Lower leg skin (tissue), 4 donors: ENCODE measurements at regions not wholly inside any gene's neighbourhood (a gene's known extent, or its start where the extent isn't known, plus 50 kb on each side); places are given as distances from the start of the nearest gene placed in this dataset.

Experiments used
- DNase-seq, 2 donors: peaks; one replicate each; pipeline ENCODE4 v3.0.0-alpha.2; 2019; ENCODE audit warnings: low spot score in 2 of 2
- H3K4me3 ChIP-seq: fragments of 200-600 bp; sonication (generic); 2 replicates; pipeline ENCODE4 v1.5.1; 2017; ENCODE audit warnings: mild to moderate bottlenecking, low read depth; ENCODE audit not compliant: poor library complexity, severe bottlenecking
- CTCF ChIP-seq, 3 donors: fragments of 450-650 bp; IDR thresholded peaks; one replicate each; pipeline ENCODE4 v1.5.1; 2016; ENCODE audit warnings: antibody characterized with exemption in 3 of 3, mild to moderate bottlenecking in 3 of 3, moderate library complexity in 2 of 3
- POLR2A ChIP-seq, 2 donors: fragments of 450-650 bp; IDR thresholded peaks; one replicate each; pipeline ENCODE4 v1.6.1; 2016 to 2017; ENCODE audit warnings: antibody characterized with exemption in 2 of 2, mild to moderate bottlenecking in 1 of 2, moderate library complexity in 1 of 2
- WGBS, 2 donors: methylation state at CpG; one replicate each; pipeline ENCODE4 v1.1.5; 2018; 5-methylcytosine and 5-hydroxymethylcytosine counted together
- intact Hi-C: fragments of 100-400 bp; cut with DNase I; formaldehyde crosslinking; loops from one replicate; pipeline ENCODE4 v1.15.0; 2023; ENCODE audit warnings: low total_unique reads

- TF ChIP-seq POLR2A (IDR thresholded peaks at IDR 0.05) (no peak), CTCF (IDR thresholded peaks at IDR 0.05) (no peak)
- 77 to 81% methylated on average over 2 of the region's 2 CpGs for WGBS, 2 donors
- no peak overlapping the region for H3K4me3 ChIP-seq
- DNase-seq, result no peak
- intact Hi-C loops, result no loop called here
Measured at GRCh38 chr5:71887680-71888079, 168.6 kb downstream of the CARTPT start.

- H3K4me3 ChIP-seq, result no peak overlapping the region
- WGBS, 2 donors, result 94 to 97% methylated on average over 1 of the region's 1 CpG
- TF ChIP-seq POLR2A (IDR thresholded peaks at IDR 0.05), result no peak
- TF ChIP-seq CTCF (IDR thresholded peaks at IDR 0.05), result no peak
Measured at GRCh38 chr5:71891406-71891805, 172.3 kb downstream of the CARTPT start.

GRCh38 chr5:71891856-71892255 lies 172.8 kb downstream of the CARTPT start:
- intact Hi-C loops, result no loop called here
- peak in 1 of 2 donors; percentile 38 for DNase-seq
- WGBS, 2 donors, result 54 to 63% methylated on average over 4 of the region's 4 CpGs
- TF ChIP-seq CTCF (IDR thresholded peaks at IDR 0.05) (no peak), POLR2A (IDR thresholded peaks at IDR 0.05) (no peak)
- no peak overlapping the region for H3K4me3 ChIP-seq

More at GRCh38 chr5:71891406-71891805, 172.3 kb downstream of the CARTPT start:
- no peak for DNase-seq
- intact Hi-C loops, result no loop called here

GRCh38 chr5:71892641-71893365 lies 173.7 kb downstream of the CARTPT start:
- TF ChIP-seq CTCF (IDR thresholded peaks at IDR 0.05) (no peak), POLR2A (IDR thresholded peaks at IDR 0.05) (no peak)
- WGBS, 2 donors, result 71 to 89% methylated on average over 2 to 3 of the region's 3 CpGs
- DNase-seq, result no peak
- intact Hi-C loops, result no loop called here
- no peak overlapping the region for H3K4me3 ChIP-seq

GRCh38 chr5:71893451-71893850 lies 174.4 kb downstream of the CARTPT start:
- intact Hi-C loops, result no loop called here
- 56 to 59% methylated on average over 3 of the region's 3 CpGs for WGBS, 2 donors
- TF ChIP-seq POLR2A (IDR thresholded peaks at IDR 0.05) (no peak), CTCF (IDR thresholded peaks at IDR 0.05) (no peak)
- no peak for DNase-seq
- no peak overlapping the region for H3K4me3 ChIP-seq

GRCh38 chr5:71894091-71894490 lies 175.0 kb downstream of the CARTPT start:
- TF ChIP-seq CTCF (IDR thresholded peaks at IDR 0.05) (no peak), POLR2A (IDR thresholded peaks at IDR 0.05) (no peak)
- intact Hi-C loops, result no loop called here
- DNase-seq, result no peak
- WGBS, 2 donors, result 73 to 76% methylated on average over 3 of the region's 3 CpGs
- H3K4me3 ChIP-seq, result no peak overlapping the region
